SK-N-SH (cell line): ENCODE measurements at regions not wholly inside any gene's neighbourhood (a gene's known extent, or its start where the extent isn't known, plus 50 kb on each side); places are given as distances from the start of the nearest gene placed in this dataset.

Experiments used
- CTCF ChIA-PET: fragments of 300-600, 350-600 bp; formaldehyde crosslinking; extraction: SDS; loops from one replicate; lab custom pipeline; 2021; lab: Yijun Ruan, JAX
- POLR2A ChIA-PET: fragments of 350-600 bp; sonication (Branson Sonifier 250); formaldehyde crosslinking; extraction: SDS; loops from one replicate; lab custom pipeline; 2020; ENCODE audit warnings: antibody characterized with exemption, inconsistent platforms; lab: Yijun Ruan, JAX
- DNase-seq: peaks from one replicate; pipeline ENCODE4 v3.0.0; 2012
- H2AFZ ChIP-seq: fragments of 200-600 bp; sonication (generic); 2 replicates; pipeline ENCODE4 v1.8.1; 2016; ENCODE audit warnings: antibody characterized with exemption, mild to moderate bottlenecking, low read depth
- H3F3A ChIP-seq: fragments of 200-600 bp; sonication (generic); replicated peaks from 2 replicates; pipeline ENCODE3; 2016; ENCODE audit warnings: antibody characterized with exemption, mild to moderate bottlenecking; ENCODE audit not compliant: insufficient read depth
- H3K27ac ChIP-seq, 2 experiments: fragments of 200-500 bp in 1 of 2; fragments of 200-600 bp in 1 of 2; sonication (Bioruptor generic) in 1 of 2; sonication (generic), shearing (Covaris generic) in 1 of 2; 2 replicates each; pipeline versions ENCODE4 v1.5.1 to v1.6.1; 2014 to 2016; ENCODE audit warnings: low read depth in 2 of 2, inconsistent platforms in 1 of 2, low read length in 1 of 2, mild to moderate bottlenecking in 1 of 2, mixed read lengths in 1 of 2
- H3K27me3 ChIP-seq: fragments of 200-600 bp; sonication (generic), shearing (Covaris generic); 2 replicates; pipeline ENCODE4 v1.6.1; 2016; ENCODE audit warnings: mixed run types; ENCODE audit not compliant: insufficient read depth
- H3K36me3 ChIP-seq, 2 experiments: fragments of 200-500 bp in 1 of 2; fragments of 200-600 bp in 1 of 2; sonication (Bioruptor generic) in 1 of 2; sonication (generic) in 1 of 2; replicated peaks in 1 of 2; 2 replicates each; pipeline versions ENCODE3 to v1.5.1; 2014 to 2016; ENCODE audit warnings: low read length in 1 of 2, mild to moderate bottlenecking in 1 of 2; ENCODE audit not compliant: insufficient read depth in 2 of 2, control insufficient read depth in 1 of 2
- H3K4me1 ChIP-seq, 2 experiments: fragments of 200-500 bp in 1 of 2; fragments of 200-600 bp in 1 of 2; sonication (Bioruptor generic) in 1 of 2; sonication (generic), shearing (Covaris generic) in 1 of 2; 2 replicates each; pipeline versions ENCODE4 v1.5.1 to v1.6.1; 2014 to 2016; ENCODE audit warnings: low read depth in 1 of 2, low read length in 1 of 2, mixed run types in 1 of 2; ENCODE audit not compliant: insufficient read depth in 2 of 2, control insufficient read depth in 1 of 2
- H3K4me2 ChIP-seq: fragments of 200-600 bp; sonication (generic), shearing (Covaris generic); 2 replicates; pipeline ENCODE4 v1.6.1; 2017; ENCODE audit warnings: mixed run types
- H3K4me3 ChIP-seq, 2 experiments: fragments of 200-500 bp in 1 of 2; fragments of 200-600 bp in 1 of 2; sonication (Bioruptor generic) in 1 of 2; sonication (generic), shearing (Covaris generic) in 1 of 2; 2 replicates each; pipeline versions ENCODE4 v1.5.1 to v1.8.1; 2014 to 2016; ENCODE audit warnings: low read depth in 2 of 2, inconsistent platforms in 1 of 2, low read length in 1 of 2, mild to moderate bottlenecking in 1 of 2, mixed read lengths in 1 of 2, moderate library complexity in 1 of 2
- H3K79me2 ChIP-seq: fragments of 200-600 bp; sonication (generic); 2 replicates; pipeline ENCODE4 v1.8.1; 2017; ENCODE audit warnings: mild to moderate bottlenecking; ENCODE audit not compliant: insufficient read depth
- H3K9ac ChIP-seq: fragments of 200-600 bp; sonication (generic); 2 replicates; pipeline ENCODE4 v1.6.1; 2017; ENCODE audit warnings: mixed run types
- H3K9me2 ChIP-seq: fragments of 200-600 bp; sonication (generic); 2 replicates; pipeline ENCODE4 v1.6.1; 2017; ENCODE audit warnings: mixed run types
- H3K9me3 ChIP-seq: fragments of 200-600 bp; sonication (generic); 2 replicates; pipeline ENCODE4 v1.6.1; 2017; ENCODE audit warnings: mixed run types, mild to moderate bottlenecking, moderate library complexity
- H4K20me1 ChIP-seq: fragments of 200-600 bp; sonication (generic); 2 replicates; pipeline ENCODE4 v1.6.1; 2017; ENCODE audit warnings: mild to moderate bottlenecking, mixed run types; ENCODE audit not compliant: insufficient read depth
- CHD2 ChIP-seq: fragments of 150-350 bp; IDR thresholded peaks from 2 replicates; pipeline ENCODE4 v1.6.1; 2018; ENCODE audit warnings: low read length; ENCODE audit not compliant: partially characterized antibody
- ELF1 ChIP-seq: IDR thresholded peaks from 2 replicates; pipeline ENCODE4 v1.4.0; 2012
- EP300 ChIP-seq, 2 experiments: IDR thresholded peaks; 2 replicates each; pipeline versions ENCODE4 v1.4.0 to v1.6.1; 2012; ENCODE audit warnings: borderline replicate concordance in 1 of 2, low read depth in 1 of 2, low read length in 1 of 2
- FOSL2 ChIP-seq: IDR thresholded peaks from 2 replicates; pipeline ENCODE4 v1.4.0; 2012; ENCODE audit warnings: low read depth, mild to moderate bottlenecking, moderate library complexity, borderline replicate concordance
- FOXJ3 ChIP-seq: sonication (generic); formaldehyde crosslinking; IDR thresholded peaks from 2 replicates; pipeline ENCODE4 v1.5.1; 2020; ENCODE audit warnings: mild to moderate bottlenecking, missing genetic modification reagents
- FOXM1 ChIP-seq: IDR thresholded peaks from 2 replicates; pipeline ENCODE4 v1.4.0; 2012; ENCODE audit warnings: low read depth, mild to moderate bottlenecking
- MEF2A ChIP-seq: IDR thresholded peaks from 2 replicates; pipeline ENCODE4 v1.4.0; 2012; ENCODE audit warnings: low read depth, borderline replicate concordance
- NFIC ChIP-seq: IDR thresholded peaks from 2 replicates; pipeline ENCODE4 v1.4.0; 2012; ENCODE audit warnings: borderline replicate concordance
- RAD21 ChIP-seq: IDR thresholded peaks from 2 replicates; pipeline ENCODE4 v1.6.1; 2012; ENCODE audit warnings: mild to moderate bottlenecking, low read length
- RFX5 ChIP-seq: IDR thresholded peaks from 2 replicates; pipeline ENCODE4 v1.6.1; 2012; ENCODE audit warnings: mild to moderate bottlenecking, improper control_type of control experiment, low read length
- SIN3A ChIP-seq: IDR thresholded peaks from 2 replicates; pipeline ENCODE4 v1.6.1; 2012; ENCODE audit warnings: low read depth, mild to moderate bottlenecking, low read length, moderate library complexity, borderline replicate concordance
- SMC3 ChIP-seq: IDR thresholded peaks from 2 replicates; pipeline ENCODE4 v1.6.1; 2012; ENCODE audit warnings: low read depth, low read length, improper control_type of control experiment
- TAF1 ChIP-seq: IDR thresholded peaks from 2 replicates; pipeline ENCODE4 v1.6.1; 2012; ENCODE audit warnings: low read depth, mild to moderate bottlenecking, low read length, moderate library complexity, borderline replicate concordance
- TEAD4 ChIP-seq: IDR thresholded peaks from 2 replicates; pipeline ENCODE4 v1.4.0; 2012; ENCODE audit warnings: mild to moderate bottlenecking, borderline replicate concordance; ENCODE audit not compliant: insufficient read depth
- YY1 ChIP-seq: IDR thresholded peaks from 2 replicates; pipeline ENCODE4 v1.4.0; 2012; ENCODE audit warnings: low read depth, mild to moderate bottlenecking
- WGBS: methylation state at CpG from one replicate; pipeline ENCODE4 v1.1.6; 2017; ENCODE audit warnings: low lambda C conversion rate; 5-methylcytosine and 5-hydroxymethylcytosine counted together
- TF ChIP-seq, protein P1 (sequence below): IDR thresholded peaks from 2 replicates; pipeline ENCODE4 v1.4.0; 2012; ENCODE audit warnings: low read depth
- TF ChIP-seq, protein P2 (sequence below): fragments of 150-350 bp; IDR thresholded peaks from 2 replicates; pipeline ENCODE4 v1.6.1; 2017; ENCODE audit warnings: antibody characterized with exemption, low read length, low read depth, borderline replicate concordance
- TF ChIP-seq, protein P3 (sequence below): IDR thresholded peaks from 2 replicates; pipeline ENCODE4 v1.6.1; 2012; ENCODE audit warnings: mild to moderate bottlenecking, low read depth, low read length, moderate library complexity
- TF ChIP-seq, protein P4 (sequence below): fragments of 150-350 bp; IDR thresholded peaks from 2 replicates; pipeline ENCODE4 v1.6.1; 2016; ENCODE audit warnings: mild to moderate bottlenecking, low read depth, low read length
- TF ChIP-seq, protein P5 (sequence below): IDR thresholded peaks from 2 replicates; pipeline ENCODE4 v1.4.0; 2012; ENCODE audit warnings: low read depth, borderline replicate concordance
- TF ChIP-seq, protein P6 (sequence below): IDR thresholded peaks from 2 replicates; pipeline ENCODE4; 2012

DNA sequence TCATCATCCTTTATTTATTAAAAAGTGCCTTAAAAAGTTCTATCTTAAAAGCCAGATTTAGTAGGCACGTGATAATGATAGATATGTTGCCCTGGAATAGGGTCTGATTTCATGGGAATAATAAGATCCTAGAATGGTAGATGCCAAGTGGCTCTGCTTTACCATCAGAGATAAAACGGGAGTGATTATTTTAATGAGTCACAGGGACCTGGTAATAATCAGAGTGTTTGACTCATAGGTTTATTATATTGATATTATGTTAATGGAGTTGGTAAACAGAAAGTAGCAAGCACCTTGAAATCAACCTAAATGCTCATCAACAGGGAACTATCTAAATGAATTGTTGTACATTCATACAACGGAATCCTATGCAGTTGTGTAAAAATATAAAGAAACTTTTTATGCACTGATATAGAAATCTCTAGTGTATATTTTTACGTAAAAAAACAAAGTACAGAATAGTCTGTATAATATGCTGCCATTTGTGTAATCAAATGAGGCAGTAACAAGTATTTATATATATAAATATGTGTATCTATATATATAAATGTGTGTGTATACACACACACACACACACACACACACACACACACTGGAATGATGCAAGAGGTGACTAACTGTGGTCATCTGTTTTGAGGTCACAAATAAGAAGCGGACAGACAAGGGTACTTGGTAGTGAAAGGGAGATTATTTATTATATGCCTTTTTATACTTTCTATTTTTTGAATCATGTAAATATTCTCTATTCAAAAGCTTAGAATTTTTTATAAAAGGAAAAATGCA is 78.6 kb upstream of the DYNC1I1 start (continued):
- no peak for TF ChIP-seq EP300 (IDR thresholded peaks at IDR 0.05; ENCODE audit: borderline replicate concordance in 1 of 2, low read depth in 1 of 2, low read length in 1 of 2)
- TF ChIP-seq TEAD4: no peak
- TF ChIP-seq SMC3: no peak

DNA sequence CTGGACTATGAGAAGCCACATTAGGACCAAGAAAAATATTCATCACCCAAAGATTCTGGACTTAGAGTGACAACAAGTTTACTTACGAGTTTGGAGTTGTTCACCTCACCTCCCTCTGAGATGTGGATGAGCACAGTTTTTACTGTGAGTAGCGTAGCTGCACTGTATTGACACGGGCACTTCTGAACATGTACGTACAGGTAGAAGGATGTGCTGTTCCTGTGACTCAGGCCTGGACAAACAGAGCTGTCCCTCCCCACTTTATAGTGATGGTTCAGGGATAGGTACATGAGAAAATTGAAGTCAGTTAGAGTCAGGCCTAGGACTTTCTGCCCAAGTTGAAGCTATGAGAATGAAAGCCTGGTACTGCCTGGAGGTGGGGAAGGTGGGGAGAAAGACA is 80.9 kb upstream of the DYNC1I1 start:
- H3K27me3 ChIP-seq: 0 out of 2 replicates have a peak, but pooled peaks cover 7% of the 10 kb centered on the region
- no peak overlapping the region for H3K9ac ChIP-seq
- no peak for DNase-seq
- no peak overlapping the region for H3K4me2 ChIP-seq
- no peaks in the 10 kb centered on the region for H3K9me3 ChIP-seq
- TF ChIP-seq, protein P1, sequence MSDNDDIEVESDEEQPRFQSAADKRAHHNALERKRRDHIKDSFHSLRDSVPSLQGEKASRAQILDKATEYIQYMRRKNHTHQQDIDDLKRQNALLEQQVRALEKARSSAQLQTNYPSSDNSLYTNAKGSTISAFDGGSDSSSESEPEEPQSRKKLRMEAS: no peak
- TF ChIP-seq CHD2 (no peak), NFIC (no peak), MEF2A (no peak), SIN3A (no peak), ELF1 (no peak), SMC3 (no peak), TAF1 (no peak), RAD21 (no peak), FOXJ3 (no peak), YY1 (no peak), FOXM1 (no peak), RFX5 (no peak), FOSL2 (no peak)
- TF ChIP-seq, protein P2, sequence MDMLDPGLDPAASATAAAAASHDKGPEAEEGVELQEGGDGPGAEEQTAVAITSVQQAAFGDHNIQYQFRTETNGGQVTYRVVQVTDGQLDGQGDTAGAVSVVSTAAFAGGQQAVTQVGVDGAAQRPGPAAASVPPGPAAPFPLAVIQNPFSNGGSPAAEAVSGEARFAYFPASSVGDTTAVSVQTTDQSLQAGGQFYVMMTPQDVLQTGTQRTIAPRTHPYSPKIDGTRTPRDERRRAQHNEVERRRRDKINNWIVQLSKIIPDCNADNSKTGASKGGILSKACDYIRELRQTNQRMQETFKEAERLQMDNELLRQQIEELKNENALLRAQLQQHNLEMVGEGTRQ: no peak
- TF ChIP-seq, protein P3, sequence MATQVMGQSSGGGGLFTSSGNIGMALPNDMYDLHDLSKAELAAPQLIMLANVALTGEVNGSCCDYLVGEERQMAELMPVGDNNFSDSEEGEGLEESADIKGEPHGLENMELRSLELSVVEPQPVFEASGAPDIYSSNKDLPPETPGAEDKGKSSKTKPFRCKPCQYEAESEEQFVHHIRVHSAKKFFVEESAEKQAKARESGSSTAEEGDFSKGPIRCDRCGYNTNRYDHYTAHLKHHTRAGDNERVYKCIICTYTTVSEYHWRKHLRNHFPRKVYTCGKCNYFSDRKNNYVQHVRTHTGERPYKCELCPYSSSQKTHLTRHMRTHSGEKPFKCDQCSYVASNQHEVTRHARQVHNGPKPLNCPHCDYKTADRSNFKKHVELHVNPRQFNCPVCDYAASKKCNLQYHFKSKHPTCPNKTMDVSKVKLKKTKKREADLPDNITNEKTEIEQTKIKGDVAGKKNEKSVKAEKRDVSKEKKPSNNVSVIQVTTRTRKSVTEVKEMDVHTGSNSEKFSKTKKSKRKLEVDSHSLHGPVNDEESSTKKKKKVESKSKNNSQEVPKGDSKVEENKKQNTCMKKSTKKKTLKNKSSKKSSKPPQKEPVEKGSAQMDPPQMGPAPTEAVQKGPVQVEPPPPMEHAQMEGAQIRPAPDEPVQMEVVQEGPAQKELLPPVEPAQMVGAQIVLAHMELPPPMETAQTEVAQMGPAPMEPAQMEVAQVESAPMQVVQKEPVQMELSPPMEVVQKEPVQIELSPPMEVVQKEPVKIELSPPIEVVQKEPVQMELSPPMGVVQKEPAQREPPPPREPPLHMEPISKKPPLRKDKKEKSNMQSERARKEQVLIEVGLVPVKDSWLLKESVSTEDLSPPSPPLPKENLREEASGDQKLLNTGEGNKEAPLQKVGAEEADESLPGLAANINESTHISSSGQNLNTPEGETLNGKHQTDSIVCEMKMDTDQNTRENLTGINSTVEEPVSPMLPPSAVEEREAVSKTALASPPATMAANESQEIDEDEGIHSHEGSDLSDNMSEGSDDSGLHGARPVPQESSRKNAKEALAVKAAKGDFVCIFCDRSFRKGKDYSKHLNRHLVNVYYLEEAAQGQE: no peak
- TF ChIP-seq, protein P4, sequence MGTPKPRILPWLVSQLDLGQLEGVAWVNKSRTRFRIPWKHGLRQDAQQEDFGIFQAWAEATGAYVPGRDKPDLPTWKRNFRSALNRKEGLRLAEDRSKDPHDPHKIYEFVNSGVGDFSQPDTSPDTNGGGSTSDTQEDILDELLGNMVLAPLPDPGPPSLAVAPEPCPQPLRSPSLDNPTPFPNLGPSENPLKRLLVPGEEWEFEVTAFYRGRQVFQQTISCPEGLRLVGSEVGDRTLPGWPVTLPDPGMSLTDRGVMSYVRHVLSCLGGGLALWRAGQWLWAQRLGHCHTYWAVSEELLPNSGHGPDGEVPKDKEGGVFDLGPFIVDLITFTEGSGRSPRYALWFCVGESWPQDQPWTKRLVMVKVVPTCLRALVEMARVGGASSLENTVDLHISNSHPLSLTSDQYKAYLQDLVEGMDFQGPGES: no peak
- TF ChIP-seq, protein P5, sequence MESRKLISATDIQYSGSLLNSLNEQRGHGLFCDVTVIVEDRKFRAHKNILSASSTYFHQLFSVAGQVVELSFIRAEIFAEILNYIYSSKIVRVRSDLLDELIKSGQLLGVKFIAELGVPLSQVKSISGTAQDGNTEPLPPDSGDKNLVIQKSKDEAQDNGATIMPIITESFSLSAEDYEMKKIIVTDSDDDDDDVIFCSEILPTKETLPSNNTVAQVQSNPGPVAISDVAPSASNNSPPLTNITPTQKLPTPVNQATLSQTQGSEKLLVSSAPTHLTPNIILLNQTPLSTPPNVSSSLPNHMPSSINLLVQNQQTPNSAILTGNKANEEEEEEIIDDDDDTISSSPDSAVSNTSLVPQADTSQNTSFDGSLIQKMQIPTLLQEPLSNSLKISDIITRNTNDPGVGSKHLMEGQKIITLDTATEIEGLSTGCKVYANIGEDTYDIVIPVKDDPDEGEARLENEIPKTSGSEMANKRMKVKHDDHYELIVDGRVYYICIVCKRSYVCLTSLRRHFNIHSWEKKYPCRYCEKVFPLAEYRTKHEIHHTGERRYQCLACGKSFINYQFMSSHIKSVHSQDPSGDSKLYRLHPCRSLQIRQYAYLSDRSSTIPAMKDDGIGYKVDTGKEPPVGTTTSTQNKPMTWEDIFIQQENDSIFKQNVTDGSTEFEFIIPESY: no peak
- TF ChIP-seq, protein P6, sequence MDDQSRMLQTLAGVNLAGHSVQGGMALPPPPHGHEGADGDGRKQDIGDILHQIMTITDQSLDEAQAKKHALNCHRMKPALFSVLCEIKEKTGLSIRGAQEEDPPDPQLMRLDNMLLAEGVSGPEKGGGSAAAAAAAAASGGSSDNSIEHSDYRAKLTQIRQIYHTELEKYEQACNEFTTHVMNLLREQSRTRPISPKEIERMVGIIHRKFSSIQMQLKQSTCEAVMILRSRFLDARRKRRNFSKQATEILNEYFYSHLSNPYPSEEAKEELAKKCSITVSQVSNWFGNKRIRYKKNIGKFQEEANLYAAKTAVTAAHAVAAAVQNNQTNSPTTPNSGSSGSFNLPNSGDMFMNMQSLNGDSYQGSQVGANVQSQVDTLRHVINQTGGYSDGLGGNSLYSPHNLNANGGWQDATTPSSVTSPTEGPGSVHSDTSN: no peak
- ChIA-PET POLR2A (no interaction called here), CTCF (interaction anchor here (0.6 to 10.3 kb wide), 19 partner anchors 9 to 215 kb away, joined by 3 to 530 read pairs (median 8); no protein-coding TSS in a partner anchor)
- no peaks in the 10 kb centered on the region for H3K79me2 ChIP-seq
- no peaks in the 10 kb centered on the region for H3K9me2 ChIP-seq
- 31% methylated on average over 4 of the region's 4 CpGs for WGBS
- no peak overlapping the region for H2AFZ ChIP-seq
- H3K27ac ChIP-seq: no peak overlapping the region
- H3F3A ChIP-seq: no peaks in the 10 kb centered on the region
- no peak overlapping the region for H3K4me3 ChIP-seq
- no peaks in the 10 kb centered on the region for H4K20me1 ChIP-seq
- peaks cover 0 to 6% of the 10 kb centered on the region in 2 experiments; a peak in 2 of 4 replicates for H3K4me1 ChIP-seq
- H3K36me3 ChIP-seq: no peaks in the 10 kb centered on the region
